Testis (tissue), 2 donors: ENCODE measurements at regions not wholly inside any gene's neighbourhood (a gene's known extent, or its start where the extent isn't known, plus 50 kb on each side); places are given as distances from the start of the nearest gene placed in this dataset.

ENCODE experiments used
- DNase-seq: peaks from one replicate; pipeline ENCODE4 v3.0.0-alpha.2; 2019
- H3K27ac ChIP-seq, 2 donors: fragments of 200-600 bp; sonication (generic); one replicate each; pipeline ENCODE4 v1.5.1; 2019
- H3K27me3 ChIP-seq: fragments of 200-600 bp; sonication (generic); one replicate; pipeline ENCODE4 v1.5.1; 2019
- H3K36me3 ChIP-seq: fragments of 200-600 bp; sonication (generic); one replicate; pipeline ENCODE4 v1.5.1; 2017; ENCODE audit warnings: low read depth; ENCODE audit errors: missing control alignments
- H3K4me1 ChIP-seq: fragments of 200-600 bp; sonication (generic); one replicate; pipeline ENCODE4 v1.5.1; 2019
- H3K4me3 ChIP-seq, 2 donors: fragments of 200-600 bp; sonication (generic); one replicate each; pipeline ENCODE4 v1.5.1; 2017 to 2019
- H3K9me3 ChIP-seq: fragments of 200-600 bp; sonication (generic); one replicate; pipeline ENCODE4 v1.5.1; 2017
- CTCF ChIP-seq, 3 experiments: fragments of 450-650 bp in 2 of 3; fragments of 200-600 bp in 1 of 3; sonication (generic) in 1 of 3; IDR thresholded peaks; one replicate each; pipeline ENCODE4 v1.5.1; 2016 to 2019; ENCODE audit warnings: antibody characterized with exemption in 3 of 3, mild to moderate bottlenecking in 2 of 3, moderate library complexity in 1 of 3
- POLR2A ChIP-seq: fragments of 450-650 bp; IDR thresholded peaks from one replicate; pipeline ENCODE4 v1.6.1; 2017; ENCODE audit warnings: antibody characterized with exemption, mild to moderate bottlenecking, moderate library complexity
- WGBS, 2 donors: methylation state at CpG; one replicate each; pipeline ENCODE4 v1.1.5; 2018; 5-methylcytosine and 5-hydroxymethylcytosine counted together
- intact Hi-C: fragments of 100-400 bp; cut with DNase I; formaldehyde crosslinking; loops from one replicate; pipeline ENCODE4 v1.15.1; 2023; ENCODE audit warnings: low total_unique reads

GRCh38 chr12:127533353-127533752, 733.6 kb upstream of the TMEM132C start:
- Histone ChIP-seq H3K4me3 (no peak overlapping the region), H3K27me3 (no peaks in the 10 kb centered on the region), H3K4me1 (no peaks in the 10 kb centered on the region), H3K27ac (no peak overlapping the region), H3K9me3 (no peaks in the 10 kb centered on the region), H3K36me3 (no peaks in the 10 kb centered on the region)
- intact Hi-C loops, result no loop called here
- no peak for TF ChIP-seq POLR2A
- no peak for TF ChIP-seq CTCF (IDR thresholded peaks at IDR 0.05)
- DNase-seq, result no peak

GRCh38 chr12:127536833-127537428, 730.0 kb upstream of the TMEM132C start:
- intact Hi-C loops, result no loop called here
- Histone ChIP-seq H3K27me3 (no peaks in the 10 kb centered on the region), H3K27ac (no peak overlapping the region), H3K9me3 (no peaks in the 10 kb centered on the region), H3K36me3 (no peaks in the 10 kb centered on the region), H3K4me3 (no peak overlapping the region), H3K4me1 (no peaks in the 10 kb centered on the region)
- TF ChIP-seq POLR2A, result no peak
- TF ChIP-seq CTCF (IDR thresholded peaks at IDR 0.05), result no peak
- DNase-seq, result no peak
- 40 to 42% methylated on average over 1 of the region's 1 CpG for WGBS, 2 donors

- no peak overlapping the region for H3K27ac ChIP-seq
- no peaks in the 10 kb centered on the region for H3K36me3 ChIP-seq
- WGBS, 2 donors, result 68 to 70% methylated on average over 3 of the region's 3 CpGs
- no peaks in the 10 kb centered on the region for H3K27me3 ChIP-seq
- no peak overlapping the region for H3K4me3 ChIP-seq
- no peaks in the 10 kb centered on the region for H3K4me1 ChIP-seq
- no peak for DNase-seq
- no peaks in the 10 kb centered on the region for H3K9me3 ChIP-seq
- intact Hi-C loops, result no loop called here
- no peak for TF ChIP-seq CTCF (IDR thresholded peaks at IDR 0.05)
- TF ChIP-seq POLR2A, result no peak
Measured at GRCh38 chr12:127538316-127538715, 728.7 kb upstream of the TMEM132C start.

- intact Hi-C loops, result no loop called here
- H3K36me3 ChIP-seq, result no peaks in the 10 kb centered on the region
- H3K27me3 ChIP-seq, result no peaks in the 10 kb centered on the region
- DNase-seq, result no peak
- H3K4me1 ChIP-seq, result no peaks in the 10 kb centered on the region
- TF ChIP-seq CTCF (IDR thresholded peaks at IDR 0.05), result no peak
- TF ChIP-seq POLR2A, result no peak
- no peaks in the 10 kb centered on the region for H3K9me3 ChIP-seq
- no peak overlapping the region for H3K27ac ChIP-seq
- WGBS, 2 donors, result 74 to 81% methylated on average over 12 of the region's 12 CpGs
- H3K4me3 ChIP-seq, result no peak overlapping the region
Measured at GRCh38 chr12:127539226-127539858, 727.6 kb upstream of the TMEM132C start.

- H3K9me3 ChIP-seq, result no peaks in the 10 kb centered on the region
- intact Hi-C loops, result no loop called here
- DNase-seq, result no peak
- H3K36me3 ChIP-seq, result no peaks in the 10 kb centered on the region
- H3K4me1 ChIP-seq, result no peaks in the 10 kb centered on the region
- H3K27ac ChIP-seq, result no peak overlapping the region
- H3K4me3 ChIP-seq, result no peak overlapping the region
- H3K27me3 ChIP-seq, result no peaks in the 10 kb centered on the region
- 55 to 62% methylated on average over 5 to 6 of the region's 6 CpGs for WGBS, 2 donors
- TF ChIP-seq POLR2A, result no peak
- TF ChIP-seq CTCF (IDR thresholded peaks at IDR 0.05), result no peak
Measured at GRCh38 chr12:127542391-127542790, 724.6 kb upstream of the TMEM132C start.
